Medulla oblongata (tissue), 1 donor: ENCODE measurements at regions not wholly inside any gene's neighbourhood (a gene's known extent, or its start where the extent isn't known, plus 50 kb on each side); places are given as distances from the start of the nearest gene placed in this dataset.
"Not testable (repeated sequence)": the region's sequence is repeated elsewhere in the genome, so short reads cannot be mapped to it uniquely, and the experiment has no call there.

Source experiments
- DNase-seq: peaks from one replicate; pipeline ENCODE4 v3.0.0-alpha.2; 2015; ENCODE audit errors: extremely low spot score

- DNase-seq: no peak
These were observed 157.4 kb upstream of the TMEM260 start for GRCh38 chr14:56422221-56422620.

GRCh38 chr14:56422703-56423213, 156.8 kb upstream of the TMEM260 start:
- peak; percentile 79 for DNase-seq

- DNase-seq: no peak
These were observed 156.1 kb upstream of the TMEM260 start for GRCh38 chr14:56423544-56423943.

- no peak for DNase-seq
These were observed 148.6 kb upstream of the TMEM260 start for GRCh38 chr14:56431013-56431412.

- DNase-seq: no peak
These were observed 129.9 kb upstream of the TMEM260 start for GRCh38 chr14:56449670-56450213.

- DNase-seq: peak; percentile 26
These were observed 126.7 kb upstream of the TMEM260 start for GRCh38 chr14:56452940-56453339.

GRCh38 chr14:56454680-56455079, 124.9 kb upstream of the TMEM260 start:
- not testable (repeated sequence) for DNase-seq

GRCh38 chr14:56460469-56460868, 119.1 kb upstream of the TMEM260 start:
- DNase-seq: no peak

GRCh38 chr14:56461276-56462275, 118.0 kb upstream of the TMEM260 start:
- no peak for DNase-seq

GRCh38 chr14:56463271-56463890, 116.2 kb upstream of the TMEM260 start:
- DNase-seq: no peak

- DNase-seq: no peak
These were observed 108.5 kb upstream of the TMEM260 start for GRCh38 chr14:56471056-56471455.

- peak; percentile 72 for DNase-seq
These were observed 105.1 kb upstream of the TMEM260 start for GRCh38 chr14:56474419-56475022.

GRCh38 chr14:56482310-56482911, 97.2 kb upstream of the TMEM260 start:
- no peak for DNase-seq

GRCh38 chr14:56487090-56487667, 92.4 kb upstream of the TMEM260 start:
- peak; percentile 41 for DNase-seq

GRCh38 chr14:56487761-56488160, 91.8 kb upstream of the TMEM260 start:
- no peak for DNase-seq

GRCh38 chr14:56488306-56488705, 91.3 kb upstream of the TMEM260 start:
- no peak for DNase-seq

- peak; percentile 49 for DNase-seq
These were observed 89.2 kb upstream of the TMEM260 start for GRCh38 chr14:56490379-56490778.

- peak; percentile 63 for DNase-seq
These were observed 88.0 kb upstream of the TMEM260 start for GRCh38 chr14:56491299-56492285.

- DNase-seq: peak; percentile 24
These were observed 85.4 kb upstream of the TMEM260 start for GRCh38 chr14:56494167-56494566.

GRCh38 chr14:56498112-56498511, 81.5 kb upstream of the TMEM260 start:
- no peak for DNase-seq
